ENCODE measurements at regions not wholly inside any gene's neighbourhood (a gene's known extent, or its start where the extent isn't known, plus 50 kb on each side); places are given as distances from the start of the nearest gene placed in this dataset.
A peak's percentile ranks its signal among the peaks of the same experiment; 100 is the strongest.
"Not testable (repeated sequence)": the region's sequence is repeated elsewhere in the genome, so short reads cannot be mapped to it uniquely, and the experiment has no call there.

DNA sequence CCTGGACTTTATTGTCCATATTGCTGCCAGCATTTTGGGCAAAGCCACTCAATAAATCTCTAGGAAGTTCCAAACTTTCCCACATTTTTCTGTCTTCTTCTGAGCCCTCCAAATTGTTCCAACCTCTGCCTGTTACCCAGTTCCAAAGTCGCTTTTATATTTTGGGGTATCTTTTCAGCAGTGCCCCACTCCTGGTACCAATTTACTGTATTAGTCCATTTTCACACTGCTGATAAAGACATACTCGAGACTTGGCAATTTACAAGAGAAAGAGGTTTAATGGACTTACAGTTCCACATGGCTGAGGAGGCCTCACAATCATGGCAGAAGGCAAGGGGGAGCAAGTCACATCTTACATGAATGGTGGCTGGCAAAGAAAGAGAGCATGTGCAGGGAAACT is 53.4 kb downstream of the AHSP start:
- not testable (repeated sequence) for DNase-seq

GRCh38 chr16:31601737-31602384 is 74.2 kb downstream of the AHSP start:
- DNase-seq = not testable (repeated sequence)

DNA sequence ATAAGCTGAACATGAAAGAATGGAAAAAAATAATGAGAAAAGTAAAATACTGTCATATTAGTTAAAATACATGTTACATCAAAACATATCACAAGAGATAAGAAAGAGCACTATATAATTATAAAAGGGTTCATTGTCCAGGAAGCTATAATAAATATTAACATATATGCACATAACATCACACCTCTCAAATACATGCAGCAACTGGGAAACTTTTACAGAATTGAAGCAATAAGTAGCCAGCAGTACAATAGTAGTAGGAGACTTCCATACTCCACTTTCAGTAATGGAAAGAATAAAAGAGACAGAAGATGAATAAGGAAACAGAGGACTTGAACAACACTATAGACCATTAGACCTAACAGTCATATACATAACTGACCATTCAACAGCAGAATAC is 90.4 kb downstream of the AHSP start:
- no peak for DNase-seq

GRCh38 chr16:31636433-31636832 is 108.7 kb downstream of the AHSP start:
- DNase-seq = no peak

GRCh38 chr16:31641279-31641678 is 113.6 kb downstream of the AHSP start:
- DNase-seq = no peak

DNA sequence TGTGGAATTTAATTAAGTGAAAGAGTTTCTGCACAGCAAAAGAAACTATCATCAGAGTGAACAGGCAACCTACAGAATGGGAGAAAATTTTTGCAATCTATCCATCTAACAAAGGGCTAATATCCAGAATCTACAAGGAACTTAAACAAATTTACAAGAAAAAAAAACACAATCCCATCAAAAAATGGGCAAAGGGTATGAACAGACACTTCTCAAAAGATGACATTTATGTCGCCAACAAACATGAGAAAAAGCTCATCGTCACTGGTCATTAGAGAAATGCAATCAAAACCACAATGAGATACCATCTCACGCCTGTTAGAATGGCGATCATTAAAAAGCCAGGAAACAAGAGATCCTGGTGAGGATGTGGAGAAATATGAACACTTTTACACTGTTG is 128.0 kb downstream of the AHSP start:
- DNase-seq = not testable (repeated sequence)

DNA sequence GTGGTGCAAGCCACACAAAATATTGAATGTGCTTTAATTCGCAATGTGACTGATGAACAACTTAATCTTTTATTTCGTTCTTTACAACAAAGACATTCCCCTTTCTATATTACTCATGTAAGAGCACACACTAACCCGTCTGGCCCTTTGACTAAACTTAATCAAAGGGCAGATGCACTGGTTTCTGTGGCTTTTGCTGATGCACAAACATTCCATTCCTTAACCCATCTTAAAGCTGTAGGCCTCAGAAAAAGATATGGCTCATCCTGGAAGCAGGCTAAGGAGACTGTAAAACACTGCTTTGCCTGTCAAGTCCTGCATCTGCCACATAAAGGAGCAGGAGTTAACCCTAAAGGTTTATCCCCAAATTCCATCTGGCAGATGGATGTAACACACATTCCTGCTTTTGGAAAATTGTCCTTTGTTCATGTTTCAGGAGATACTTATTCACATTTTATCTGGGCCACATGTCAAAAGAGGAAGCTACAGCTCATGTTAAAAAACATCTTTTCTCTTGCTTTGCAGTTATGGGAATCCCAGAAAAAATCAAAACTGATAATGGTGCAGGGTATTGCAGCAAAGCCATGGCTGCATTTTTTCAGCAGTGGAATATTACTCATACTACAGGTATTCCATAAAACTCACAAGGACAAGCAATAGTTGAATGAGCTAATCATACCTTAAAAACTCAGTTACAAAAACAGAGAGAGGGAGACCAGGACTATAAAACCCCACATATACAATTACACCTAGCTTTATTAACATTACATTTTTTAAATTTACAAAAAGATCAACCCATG is 137.2 kb downstream of the AHSP start:
- DNase-seq = no peak

DNA sequence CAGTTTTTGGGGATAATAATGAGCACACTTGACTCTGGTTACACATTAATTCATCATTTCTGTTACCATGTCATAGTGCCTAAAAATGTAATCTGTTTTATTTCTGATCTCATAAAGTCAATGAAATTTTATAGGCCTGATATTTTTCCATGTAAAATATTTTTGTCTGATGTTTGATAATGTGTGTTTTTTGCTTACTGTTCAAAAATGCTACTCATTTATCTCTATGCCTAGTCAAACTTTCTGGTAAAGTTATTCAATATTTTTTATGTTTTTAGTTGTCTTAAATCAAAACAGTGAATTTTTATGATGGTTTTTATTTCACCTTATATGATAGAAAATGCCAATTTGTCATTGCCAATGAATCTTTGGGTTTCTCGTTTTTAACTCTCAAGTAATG is 147.0 kb downstream of the AHSP start:
- DNase-seq = no peak

DNA sequence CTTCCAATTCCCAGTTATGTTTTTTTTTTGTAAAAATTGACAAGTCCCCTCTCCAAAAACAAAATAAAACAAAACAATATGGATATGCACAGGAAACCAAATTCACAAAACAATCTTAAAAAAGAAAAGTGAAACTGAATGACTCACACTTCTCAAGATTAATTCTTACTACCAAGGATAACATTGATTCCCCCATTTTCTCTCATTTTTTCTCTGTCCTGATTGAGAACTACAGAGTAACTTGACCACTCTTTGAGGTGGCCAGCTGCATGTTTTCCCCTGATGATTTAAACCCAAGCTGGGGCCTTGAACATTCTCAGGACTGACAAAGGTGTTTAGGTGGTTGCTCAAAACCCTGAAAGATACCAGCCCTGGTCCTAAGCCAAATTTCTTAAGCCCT is 149.0 kb downstream of the AHSP start:
- no peak for DNase-seq

DNA sequence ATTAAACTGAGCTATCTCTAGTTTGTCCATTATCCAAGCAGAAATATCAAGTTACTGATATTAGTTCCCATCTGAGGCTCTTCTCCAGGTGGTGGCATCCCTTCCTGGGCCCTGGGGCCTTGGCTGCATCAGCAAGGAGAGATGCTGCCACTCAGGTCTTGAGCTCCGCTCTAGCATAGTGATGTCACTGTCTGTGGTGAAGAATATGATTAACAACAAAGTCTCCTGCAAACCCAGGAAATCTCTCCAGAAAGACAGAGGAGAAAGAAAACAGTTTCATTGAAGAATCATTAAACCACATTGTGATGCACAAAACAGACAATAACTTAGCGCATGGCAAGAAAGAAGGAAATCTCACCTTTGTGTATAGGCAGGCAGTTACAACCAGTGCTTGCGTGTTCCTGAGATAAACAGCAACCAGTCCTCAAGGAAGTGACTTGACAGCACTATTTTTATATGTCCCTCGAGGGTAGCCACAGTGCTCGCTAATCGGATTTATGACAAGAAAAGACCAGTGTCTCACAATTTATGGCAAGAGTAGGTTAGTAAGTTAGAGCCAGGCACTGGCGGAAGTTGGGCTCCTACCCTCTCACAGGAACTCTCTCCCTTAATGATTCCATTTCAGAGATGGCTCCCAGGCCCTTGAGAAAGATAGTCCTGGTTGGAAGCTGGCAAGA is 151.1 kb downstream of the AHSP start:
- no peak for DNase-seq

GRCh38 chr16:31689331-31689730 is 161.6 kb downstream of the AHSP start:
- DNase-seq = not testable (repeated sequence)

- not testable (repeated sequence) for DNase-seq
These were observed 164.6 kb downstream of the AHSP start for GRCh38 chr16:31692338-31692737.

DNA sequence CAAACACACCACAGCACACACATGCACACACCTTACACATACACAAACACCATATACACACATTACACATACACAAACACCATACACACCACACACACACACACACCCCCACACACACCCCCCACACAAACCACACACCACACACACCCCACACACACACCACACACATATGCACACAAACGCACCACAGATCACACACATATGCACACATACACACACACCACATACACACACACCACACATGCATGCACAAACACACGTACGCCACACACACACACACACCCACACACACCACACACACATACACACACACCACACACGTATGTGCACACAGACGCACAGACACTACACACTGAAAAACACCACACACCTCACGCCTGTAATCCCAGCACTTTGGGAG is 166.0 kb downstream of the AHSP start:
- no peak for DNase-seq

GRCh38 chr16:31694461-31694860 is 166.8 kb downstream of the AHSP start:
- DNase-seq = no peak

- peak in 1 of 2 experiments; percentile 49 for DNase-seq
These were observed 168.0 kb downstream of the AHSP start for GRCh38 chr16:31695667-31696066.

- DNase-seq = no peak
These were observed 169.5 kb downstream of the AHSP start for GRCh38 chr16:31696968-31697743.

- no peak for DNase-seq
These were observed 170.0 kb downstream of the AHSP start for GRCh38 chr16:31697744-31698125.

GRCh38 chr16:31698901-31699300 is 171.2 kb downstream of the AHSP start:
- DNase-seq = no peak

GRCh38 chr16:31699601-31700000 is 171.9 kb downstream of the AHSP start:
- no peak for DNase-seq

DNA sequence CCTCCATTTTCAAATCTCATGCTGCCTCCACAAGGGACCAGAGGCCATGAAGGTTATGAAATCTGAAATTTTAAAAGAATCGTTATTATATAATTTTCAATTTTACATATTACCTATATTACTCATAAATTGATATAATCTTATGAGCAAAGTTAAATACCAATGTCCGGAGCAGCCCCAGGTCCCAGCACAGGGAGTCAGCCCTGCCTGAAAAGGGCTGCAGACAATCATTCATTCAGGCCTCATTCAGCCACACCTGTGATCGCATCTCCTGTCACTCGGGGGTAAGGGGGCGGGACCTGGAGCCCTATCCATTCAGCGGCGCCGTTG is 172.5 kb downstream of the AHSP start:
- DNase-seq = no peak

GRCh38 chr16:31700530-31701388 is 172.8 kb upstream of the ZNF267 start:
- DNase-seq = peak; percentile 89 to 90

DNA sequence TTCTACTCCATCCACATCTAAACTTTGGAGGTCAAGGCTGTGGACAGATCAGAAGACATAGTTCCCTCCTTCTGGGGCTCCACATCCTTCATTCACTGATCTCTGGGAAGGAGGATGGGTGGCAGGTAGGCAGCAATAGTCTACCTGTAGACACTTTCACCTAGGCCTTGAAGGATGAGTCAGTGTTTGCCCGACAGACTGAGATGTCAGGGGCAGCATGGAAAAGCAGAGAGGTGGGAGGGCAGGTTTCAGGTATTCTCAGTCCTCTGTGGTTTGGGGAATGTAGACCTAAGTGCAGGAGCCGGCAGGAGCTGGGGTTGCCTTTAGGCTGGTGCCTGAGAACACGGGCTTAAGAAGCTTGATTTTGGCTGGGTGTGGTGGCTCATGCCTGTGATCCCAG is 171.9 kb upstream of the ZNF267 start:
- no peak for DNase-seq
